UCSD-AML1 (cell line): ENCODE measurements at regions not wholly inside any gene's neighbourhood (a gene's known extent, or its start where the extent isn't known, plus 50 kb on each side); places are given as distances from the start of the nearest gene placed in this dataset.

Experiments
- DNase-seq: peaks from one replicate; lab custom pipeline; 2025; ENCODE audit not compliant: unreplicated experiment; lab: John Stamatoyannopoulos, UW

GRCh38 chr3:14590569-14590968 lies 50.4 kb upstream of the GRIP2 start:
- no peak for DNase-seq

- DNase-seq: no peak
Measured at GRCh38 chr3:14592390-14592789, 52.2 kb upstream of the GRIP2 start.

GRCh38 chr3:14592836-14593235 lies 52.7 kb upstream of the GRIP2 start:
- DNase-seq: no peak

- no peak for DNase-seq
Measured at GRCh38 chr3:14594234-14594633, 54.1 kb upstream of the GRIP2 start.

GRCh38 chr3:14595561-14595960 lies 55.4 kb upstream of the GRIP2 start:
- no peak for DNase-seq

GRCh38 chr3:14597266-14597665 lies 54.3 kb upstream of the CCDC174 start:
- no peak for DNase-seq

- peak; percentile 38 for DNase-seq
Measured at GRCh38 chr3:14598143-14598569, 53.4 kb upstream of the CCDC174 start.

- no peak for DNase-seq
Measured at GRCh38 chr3:14599488-14599887, 52.1 kb upstream of the CCDC174 start.

- DNase-seq: no peak
Measured at GRCh38 chr3:14600075-14600474, 51.5 kb upstream of the CCDC174 start.

- DNase-seq: no peak
Measured at GRCh38 chr3:14600856-14601610, 50.5 kb upstream of the CCDC174 start.

GRCh38 chr3:14601692-14602005 lies 49.9 kb upstream of the CCDC174 start:
- no peak for DNase-seq
